SK-N-SH treated with all-trans-retinoic acid at 6 μM for 48 hours (cell line): ENCODE measurements at regions not wholly inside any gene's neighbourhood (a gene's known extent, or its start where the extent isn't known, plus 50 kb on each side); places are given as distances from the start of the nearest gene placed in this dataset.

ENCODE experiments used
- ARNTL ChIP-seq: fragments of 450-650 bp; formaldehyde crosslinking; IDR thresholded peaks from 2 replicates; pipeline ENCODE4 v1.5.0; 2020; ENCODE audit warnings: low read depth, mild to moderate bottlenecking, moderate library complexity, borderline replicate concordance
- BACH2 ChIP-seq: fragments of 250-450 bp; sonication (Bioruptor Pico); IDR thresholded peaks from 2 replicates; pipeline ENCODE4 v1.9.0; 2021; ENCODE audit warnings: mild to moderate bottlenecking, borderline replicate concordance
- CREB5 ChIP-seq: fragments of 250-450 bp; sonication (Bioruptor Pico); IDR thresholded peaks from 2 replicates; pipeline ENCODE4 v1.5.1; 2020; ENCODE audit warnings: low read depth, mild to moderate bottlenecking, moderate library complexity
- OSR1 ChIP-seq: fragments of 250-450 bp; sonication (Bioruptor Pico); IDR thresholded peaks from 2 replicates; pipeline ENCODE4 v1.8.0; 2022; ENCODE audit warnings: moderate library complexity, mild to moderate bottlenecking, inconsistent platforms
- PATZ1 ChIP-seq: fragments of 250-450 bp; sonication (Bioruptor Pico); IDR thresholded peaks from 2 replicates; pipeline ENCODE4 v1.8.0; 2020; ENCODE audit warnings: mild to moderate bottlenecking, moderate library complexity, borderline replicate concordance
- PPARA ChIP-seq: fragments of 250-450 bp; sonication (Bioruptor Pico); IDR thresholded peaks from 2 replicates; pipeline ENCODE4 v1.5.0; 2020; ENCODE audit warnings: mild to moderate bottlenecking, borderline replicate concordance
- SNAI2 ChIP-seq: fragments of 250-450 bp; sonication (Bioruptor Pico); IDR thresholded peaks from 2 replicates; pipeline ENCODE4 v1.5.0; 2020; ENCODE audit warnings: mild to moderate bottlenecking, moderate library complexity
- TCF4 ChIP-seq: fragments of 250-450 bp; sonication (Bioruptor Pico); IDR thresholded peaks from 2 replicates; pipeline ENCODE4 v1.8.0; 2021; ENCODE audit warnings: mild to moderate bottlenecking, moderate library complexity, borderline replicate concordance
- ZFP30 ChIP-seq: fragments of 450-650 bp; formaldehyde crosslinking; IDR thresholded peaks from 2 replicates; pipeline ENCODE4 v1.5.0; 2022; ENCODE audit warnings: mild to moderate bottlenecking, moderate library complexity
- ZNF565 ChIP-seq: fragments of 450-650 bp; formaldehyde crosslinking; conservative IDR thresholded peaks from 2 replicates; pipeline ENCODE4 v1.5.0; 2020; ENCODE audit warnings: low read depth, mild to moderate bottlenecking, moderate library complexity

- TF ChIP-seq TCF4 (CRISPR knock-in tag) (no peak), SNAI2 (no peak), PATZ1 (CRISPR knock-in tag) (no peak), ZFP30 (no peak), PPARA (CRISPR knock-in tag) (no peak), BACH2 (CRISPR knock-in tag) (no peak), CREB5 (CRISPR knock-in tag) (no peak), ARNTL (CRISPR knock-in tag) (no peak), OSR1 (CRISPR knock-in tag) (no peak), ZNF565 (CRISPR knock-in tag) (no peak)
Measured at GRCh38 chr10:22846294-22846693, 81.6 kb upstream of the ARMC3 start.
